HEK293 (cell line): ENCODE measurements at regions not wholly inside any gene's neighbourhood (a gene's known extent, or its start where the extent isn't known, plus 50 kb on each side); places are given as distances from the start of the nearest gene placed in this dataset.

Source experiments
- CTCF ChIA-PET: fragments of 350-600 bp; formaldehyde crosslinking; extraction: SDS; loops from one replicate; lab custom pipeline; 2021; ENCODE audit warnings: antibody characterized with exemption; lab: Yijun Ruan, JAX
- POLR2A ChIA-PET: fragments of 300-600 bp; formaldehyde crosslinking; extraction: SDS; loops from one replicate; lab custom pipeline; 2020; ENCODE audit warnings: antibody characterized with exemption, inconsistent platforms; lab: Yijun Ruan, JAX
- H3K27ac ChIP-seq: fragments of 200-500 bp; sonication (Bioruptor generic); 2 replicates; pipeline ENCODE4 v1.5.1; 2014; ENCODE audit warnings: low read depth, low read length, control low read depth, inconsistent platforms; ENCODE audit errors: extremely low read depth
- H3K36me3 ChIP-seq, 2 experiments: fragments of 200-500 bp in 1 of 2; sonication (Bioruptor generic) in 1 of 2; 1 replicate in 1 of 2; 2 replicates in 1 of 2; pipeline ENCODE4 v1.5.1; 2014 to 2017; ENCODE audit warnings: inconsistent platforms in 2 of 2, low read length in 2 of 2; ENCODE audit not compliant: control insufficient read depth in 2 of 2, insufficient read depth in 1 of 2
- H3K4me1 ChIP-seq: fragments of 200-500 bp; sonication (Bioruptor generic); 2 replicates; pipeline ENCODE4 v1.5.1; 2014; ENCODE audit warnings: mild to moderate bottlenecking, low read length, inconsistent platforms; ENCODE audit not compliant: control insufficient read depth, insufficient read depth
- H3K4me3 ChIP-seq: 2 replicates; pipeline ENCODE4 v1.5.1; 2011; ENCODE audit warnings: low read depth, mild to moderate bottlenecking, control low read depth, low read length, moderate library complexity
- H3K9me3 ChIP-seq: fragments of 200-500 bp; sonication (Bioruptor generic); 2 replicates; pipeline ENCODE4 v1.5.1; 2014; ENCODE audit warnings: low read depth, low read length, inconsistent platforms; ENCODE audit not compliant: control insufficient read depth, insufficient read depth
- EGR2 ChIP-seq: fragments of 450-650 bp; formaldehyde crosslinking; IDR thresholded peaks from 2 replicates; pipeline ENCODE4 v1.5.1; 2016; ENCODE audit warnings: low read depth, missing biosample characterization, missing genetic modification characterization
- FEZF1 ChIP-seq: fragments of 450-650 bp; formaldehyde crosslinking; IDR thresholded peaks from 2 replicates; pipeline ENCODE4 v1.5.1; 2016; ENCODE audit warnings: missing biosample characterization, missing genetic modification characterization
- GFI1B ChIP-seq: fragments of 450-650 bp; formaldehyde crosslinking; IDR thresholded peaks from 2 replicates; pipeline ENCODE4 v1.5.1; 2016; ENCODE audit warnings: missing biosample characterization, missing genetic modification characterization
- GLI2 ChIP-seq: fragments of 450-650 bp; formaldehyde crosslinking; IDR thresholded peaks from 2 replicates; pipeline ENCODE4; 2017; ENCODE audit warnings: missing biosample characterization, missing genetic modification characterization, low read depth, borderline replicate concordance
- IKZF3 ChIP-seq: fragments of 450-650 bp; IDR thresholded peaks from 2 replicates; pipeline ENCODE4 v1.5.0; 2018; ENCODE audit warnings: missing biosample characterization, mild to moderate bottlenecking, missing genetic modification characterization, moderate library complexity
- SP7 ChIP-seq: fragments of 450-650 bp; formaldehyde crosslinking; IDR thresholded peaks from 2 replicates; pipeline ENCODE4 v1.5.1; 2016; ENCODE audit warnings: missing biosample characterization, missing genetic modification characterization
- YY2 ChIP-seq: fragments of 450-650 bp; formaldehyde crosslinking; IDR thresholded peaks from 2 replicates; pipeline ENCODE4 v1.5.1; 2016; ENCODE audit warnings: missing biosample characterization, missing genetic modification characterization
- ZBTB1 ChIP-seq: fragments of 450-650 bp; formaldehyde crosslinking; IDR thresholded peaks from 2 replicates; pipeline ENCODE4 v1.5.1; 2016; ENCODE audit warnings: missing biosample characterization, missing genetic modification characterization
- ZFP3 ChIP-seq: fragments of 450-650 bp; formaldehyde crosslinking; IDR thresholded peaks from 2 replicates; pipeline ENCODE4 v1.5.1; 2016; ENCODE audit warnings: low read depth, missing biosample characterization, missing genetic modification characterization
- ZFP37 ChIP-seq: fragments of 450-650 bp; formaldehyde crosslinking; IDR thresholded peaks from 2 replicates; pipeline ENCODE4 v1.5.1; 2016; ENCODE audit warnings: missing biosample characterization, missing genetic modification characterization
- ZNF138 ChIP-seq: fragments of 450-650 bp; formaldehyde crosslinking; IDR thresholded peaks from 2 replicates; pipeline ENCODE4 v1.5.1; 2016; ENCODE audit warnings: missing biosample characterization, missing genetic modification characterization, borderline replicate concordance
- ZNF19 ChIP-seq: fragments of 450-650 bp; formaldehyde crosslinking; IDR thresholded peaks from 2 replicates; pipeline ENCODE4; 2016; ENCODE audit warnings: missing biosample characterization, missing genetic modification characterization, low read depth
- ZNF202 ChIP-seq: fragments of 450-650 bp; formaldehyde crosslinking; IDR thresholded peaks from 2 replicates; pipeline ENCODE4 v1.5.1; 2016; ENCODE audit warnings: missing biosample characterization, missing genetic modification characterization, borderline replicate concordance
- ZNF350 ChIP-seq: fragments of 450-650 bp; formaldehyde crosslinking; IDR thresholded peaks from 2 replicates; pipeline ENCODE4 v1.5.0; 2017; ENCODE audit warnings: missing biosample characterization, mild to moderate bottlenecking, missing genetic modification characterization
- ZNF404 ChIP-seq: fragments of 450-650 bp; formaldehyde crosslinking; IDR thresholded peaks from 2 replicates; pipeline ENCODE4 v1.5.1; 2017; ENCODE audit warnings: missing biosample characterization, missing genetic modification characterization
- ZNF423 ChIP-seq: fragments of 450-650 bp; formaldehyde crosslinking; IDR thresholded peaks from 2 replicates; pipeline ENCODE4 v1.5.1; 2016; ENCODE audit warnings: missing biosample characterization, missing genetic modification characterization
- ZNF670 ChIP-seq: fragments of 450-650 bp; formaldehyde crosslinking; IDR thresholded peaks from 2 replicates; pipeline ENCODE4 v1.5.1; 2016; ENCODE audit warnings: missing biosample characterization, missing genetic modification characterization, low read depth
- TF ChIP-seq, protein P1 (sequence below): fragments of 450-650 bp; formaldehyde crosslinking; IDR thresholded peaks from 2 replicates; pipeline ENCODE4 v1.5.1; 2016; ENCODE audit warnings: missing biosample characterization, missing genetic modification characterization
- TF ChIP-seq, protein P2 (sequence below): fragments of 450-650 bp; formaldehyde crosslinking; IDR thresholded peaks from 2 replicates; pipeline ENCODE4 v1.5.1; 2016; ENCODE audit warnings: missing biosample characterization, missing genetic modification characterization, low read depth
- TF ChIP-seq, protein P3 (sequence below): fragments of 450-650 bp; IDR thresholded peaks from 2 replicates; pipeline ENCODE4 v1.5.1; 2018; ENCODE audit warnings: missing biosample characterization, mild to moderate bottlenecking, missing genetic modification characterization

DNA sequence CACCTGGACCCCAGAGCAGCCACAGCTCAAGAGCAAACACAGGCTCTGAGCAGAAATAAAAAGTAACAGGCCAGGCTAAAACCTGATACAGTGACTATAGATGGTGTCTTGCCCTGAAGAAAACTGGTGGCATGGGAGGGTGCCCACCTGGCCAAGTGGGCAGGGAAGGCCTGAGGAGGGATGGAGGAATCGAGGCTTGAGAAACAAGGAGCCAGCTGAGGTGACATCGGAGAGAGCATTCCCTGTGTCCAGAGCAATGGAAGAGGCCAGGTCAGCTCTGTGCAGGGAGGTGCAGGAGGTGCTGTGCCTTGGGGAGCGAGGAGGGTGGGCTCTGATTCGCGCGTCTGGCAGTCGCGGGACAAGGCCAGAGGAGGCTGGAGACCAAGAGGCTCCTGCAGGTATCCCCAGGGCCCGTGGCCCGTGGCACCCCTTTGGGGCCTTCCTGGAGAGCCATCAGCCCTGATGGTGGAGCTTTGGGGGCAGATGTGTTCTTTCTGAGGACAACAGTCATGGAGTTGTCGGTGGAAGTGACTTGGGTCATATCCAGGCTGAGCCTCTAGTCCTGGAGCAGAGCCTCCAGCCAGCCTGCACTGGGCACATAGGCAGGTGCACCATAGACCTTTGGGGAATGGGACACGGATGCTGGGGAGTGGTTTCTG, 56.1 kb downstream of the PLXNA1 start (continued):
- TF ChIP-seq, protein P1, sequence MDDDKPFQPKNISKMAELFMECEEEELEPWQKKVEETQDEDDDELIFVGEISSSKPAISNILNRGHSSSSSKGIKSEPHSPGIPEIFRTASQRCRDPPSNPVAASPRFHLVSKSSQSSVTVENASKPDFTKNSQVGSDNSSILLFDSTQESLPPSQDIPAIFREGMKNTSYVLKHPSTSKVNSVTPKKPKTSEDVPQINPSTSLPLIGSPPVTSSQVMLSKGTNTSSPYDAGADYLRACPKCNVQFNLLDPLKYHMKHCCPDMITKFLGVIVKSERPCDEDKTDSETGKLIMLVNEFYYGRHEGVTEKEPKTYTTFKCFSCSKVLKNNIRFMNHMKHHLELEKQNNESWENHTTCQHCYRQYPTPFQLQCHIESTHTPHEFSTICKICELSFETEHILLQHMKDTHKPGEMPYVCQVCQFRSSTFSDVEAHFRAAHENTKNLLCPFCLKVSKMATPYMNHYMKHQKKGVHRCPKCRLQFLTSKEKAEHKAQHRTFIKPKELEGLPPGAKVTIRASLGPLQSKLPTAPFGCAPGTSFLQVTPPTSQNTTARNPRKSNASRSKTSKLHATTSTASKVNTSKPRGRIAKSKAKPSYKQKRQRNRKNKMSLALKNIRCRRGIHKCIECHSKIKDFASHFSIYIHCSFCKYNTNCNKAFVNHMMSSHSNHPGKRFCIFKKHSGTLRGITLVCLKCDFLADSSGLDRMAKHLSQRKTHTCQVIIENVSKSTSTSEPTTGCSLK (tag by site-specific recombination) = no peak
- TF ChIP-seq ZFP3 (tag by site-specific recombination) = no peak

DNA sequence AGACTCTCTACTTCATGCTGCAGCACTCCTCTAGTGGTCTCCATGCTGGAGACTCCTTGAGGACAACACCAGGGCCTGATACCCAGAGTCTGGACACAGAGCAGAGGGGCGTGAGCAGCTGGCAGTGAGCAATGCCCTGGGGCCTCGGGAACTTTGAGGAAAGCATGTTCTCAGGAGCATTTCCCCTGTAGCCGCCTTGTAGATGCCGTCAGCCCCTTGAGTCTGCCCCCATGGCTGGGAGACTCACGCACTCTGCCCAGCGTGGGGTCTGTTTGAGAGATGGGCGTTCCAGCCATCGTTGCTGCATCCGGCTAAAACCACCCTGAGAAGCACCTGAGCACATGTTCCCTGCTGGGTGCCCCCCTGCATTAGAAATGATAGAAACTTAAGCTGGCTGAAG, 56.8 kb downstream of the PLXNA1 start:
- no peaks in the 10 kb centered on the region for H3K9me3 ChIP-seq
- no peak overlapping the region for H3K4me3 ChIP-seq
- CTCF ChIA-PET = no interaction called here
- POLR2A ChIA-PET = no interaction called here
- H3K27ac ChIP-seq = no peak overlapping the region
- H3K36me3 ChIP-seq = no peaks in the 10 kb centered on the region
- H3K4me1 ChIP-seq = no peaks in the 10 kb centered on the region
- no peak for TF ChIP-seq IKZF3
- no peak for TF ChIP-seq ZNF19 (tag by site-specific recombination)
- no peak for TF ChIP-seq ZNF138
- TF ChIP-seq, all 188 proteins: peak for 0

DNA sequence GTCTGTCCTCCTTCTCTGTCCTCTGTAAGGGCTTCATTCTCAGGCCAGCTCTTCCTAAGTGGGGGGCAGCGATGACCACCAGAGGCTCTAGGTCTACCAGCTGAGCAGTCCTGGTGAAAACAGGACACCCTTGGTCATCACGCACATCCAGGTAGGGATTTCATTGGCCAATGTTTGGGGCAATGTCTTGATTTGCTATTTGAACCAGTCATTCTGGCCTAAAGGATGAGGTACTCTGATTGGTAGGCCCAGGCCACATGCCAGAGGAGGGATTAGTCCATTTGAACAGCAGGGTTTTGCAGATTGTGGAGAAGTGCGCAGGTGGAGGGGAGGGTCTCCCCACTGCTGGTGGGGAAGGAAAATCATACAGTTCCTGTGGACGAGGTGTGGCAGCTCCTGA, 57.3 kb downstream of the PLXNA1 start:
- Histone ChIP-seq H3K27ac (no peak overlapping the region), H3K9me3 (no peaks in the 10 kb centered on the region), H3K4me3 (no peak overlapping the region), H3K36me3 (no peaks in the 10 kb centered on the region), H3K4me1 (no peaks in the 10 kb centered on the region)
- ChIA-PET POLR2A (no interaction called here), CTCF (no interaction called here)
- TF ChIP-seq ZNF404 (tag by site-specific recombination) = no peak
- TF ChIP-seq GLI2 (tag by site-specific recombination) = no peak
- TF ChIP-seq ZFP37 (tag by site-specific recombination) = no peak
- no peak for TF ChIP-seq ZNF423 (tag by site-specific recombination)
- TF ChIP-seq ZNF202 (tag by site-specific recombination) = no peak
- TF ChIP-seq YY2 (tag by site-specific recombination) = no peak
- no peak for TF ChIP-seq SP7 (tag by site-specific recombination)
- TF ChIP-seq ZNF350 (tag by site-specific recombination) = no peak
- TF ChIP-seq GFI1B (tag by site-specific recombination) = no peak
- TF ChIP-seq, protein P2, sequence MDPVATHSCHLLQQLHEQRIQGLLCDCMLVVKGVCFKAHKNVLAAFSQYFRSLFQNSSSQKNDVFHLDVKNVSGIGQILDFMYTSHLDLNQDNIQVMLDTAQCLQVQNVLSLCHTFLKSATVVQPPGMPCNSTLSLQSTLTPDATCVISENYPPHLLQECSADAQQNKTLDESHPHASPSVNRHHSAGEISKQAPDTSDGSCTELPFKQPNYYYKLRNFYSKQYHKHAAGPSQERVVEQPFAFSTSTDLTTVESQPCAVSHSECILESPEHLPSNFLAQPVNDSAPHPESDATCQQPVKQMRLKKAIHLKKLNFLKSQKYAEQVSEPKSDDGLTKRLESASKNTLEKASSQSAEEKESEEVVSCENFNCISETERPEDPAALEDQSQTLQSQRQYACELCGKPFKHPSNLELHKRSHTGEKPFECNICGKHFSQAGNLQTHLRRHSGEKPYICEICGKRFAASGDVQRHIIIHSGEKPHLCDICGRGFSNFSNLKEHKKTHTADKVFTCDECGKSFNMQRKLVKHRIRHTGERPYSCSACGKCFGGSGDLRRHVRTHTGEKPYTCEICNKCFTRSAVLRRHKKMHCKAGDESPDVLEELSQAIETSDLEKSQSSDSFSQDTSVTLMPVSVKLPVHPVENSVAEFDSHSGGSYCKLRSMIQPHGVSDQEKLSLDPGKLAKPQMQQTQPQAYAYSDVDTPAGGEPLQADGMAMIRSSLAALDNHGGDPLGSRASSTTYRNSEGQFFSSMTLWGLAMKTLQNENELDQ (tag by site-specific recombination) = no peak
- TF ChIP-seq ZNF670 = no peak
- no peak for TF ChIP-seq EGR2 (tag by site-specific recombination)
- TF ChIP-seq, protein P3, sequence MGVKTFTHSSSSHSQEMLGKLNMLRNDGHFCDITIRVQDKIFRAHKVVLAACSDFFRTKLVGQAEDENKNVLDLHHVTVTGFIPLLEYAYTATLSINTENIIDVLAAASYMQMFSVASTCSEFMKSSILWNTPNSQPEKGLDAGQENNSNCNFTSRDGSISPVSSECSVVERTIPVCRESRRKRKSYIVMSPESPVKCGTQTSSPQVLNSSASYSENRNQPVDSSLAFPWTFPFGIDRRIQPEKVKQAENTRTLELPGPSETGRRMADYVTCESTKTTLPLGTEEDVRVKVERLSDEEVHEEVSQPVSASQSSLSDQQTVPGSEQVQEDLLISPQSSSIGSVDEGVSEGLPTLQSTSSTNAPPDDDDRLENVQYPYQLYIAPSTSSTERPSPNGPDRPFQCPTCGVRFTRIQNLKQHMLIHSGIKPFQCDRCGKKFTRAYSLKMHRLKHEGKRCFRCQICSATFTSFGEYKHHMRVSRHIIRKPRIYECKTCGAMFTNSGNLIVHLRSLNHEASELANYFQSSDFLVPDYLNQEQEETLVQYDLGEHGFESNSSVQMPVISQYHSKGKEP (tag by site-specific recombination) = no peak
- TF ChIP-seq FEZF1 (tag by site-specific recombination) = no peak
- no peak for TF ChIP-seq ZBTB1 (tag by site-specific recombination)
- TF ChIP-seq, all 188 proteins: peak for 0
